HFFc6 (cell line): ENCODE measurements at regions not wholly inside any gene's neighbourhood (a gene's known extent, or its start where the extent isn't known, plus 50 kb on each side); places are given as distances from the start of the nearest gene placed in this dataset.
"Not testable (repeated sequence)": the region's sequence is repeated elsewhere in the genome, so short reads cannot be mapped to it uniquely, and the experiment has no call there.

Experiments
- DNase-seq: peaks from one replicate; pipeline ENCODE4 v3.0.0-alpha.2; 2018
- H3K27ac Mint-ChIP-seq: 2 replicates; pipeline ENCODE4 v1.8.0; 2020; ENCODE audit warnings: mild to moderate bottlenecking, mixed read lengths
- H3K27me3 Mint-ChIP-seq: 2 replicates; pipeline ENCODE4 v1.8.0; 2021; ENCODE audit warnings: mild to moderate bottlenecking, moderate library complexity, mixed read lengths; ENCODE audit not compliant: insufficient read depth
- H3K36me3 Mint-ChIP-seq: 2 replicates; pipeline ENCODE4 v1.8.0; 2021; ENCODE audit warnings: low read depth, mixed read lengths
- H3K4me1 Mint-ChIP-seq: 2 replicates; pipeline ENCODE4 v1.8.0; 2020; ENCODE audit warnings: low read depth, mixed read lengths
- H3K4me3 Mint-ChIP-seq: 2 replicates; pipeline ENCODE4 v1.8.0; 2020; ENCODE audit warnings: mild to moderate bottlenecking, moderate library complexity, mixed read lengths
- H3K9me3 Mint-ChIP-seq: 2 replicates; pipeline ENCODE4 v1.8.0; 2020; ENCODE audit warnings: mild to moderate bottlenecking, mixed read lengths

- H3K4me3 Mint-ChIP-seq, H3K9me3 Mint-ChIP-seq, DNase-seq, H3K27ac Mint-ChIP-seq, H3K36me3 Mint-ChIP-seq, H3K4me1 Mint-ChIP-seq: not testable (repeated sequence)
- H3K27me3 Mint-ChIP-seq: peaks cover 11% of the 10 kb centered on the region
Measured at GRCh38 chr9:62843706-62844290, 1654.0 kb downstream of the SPATA31A7 start.

- DNase-seq, H3K4me1 Mint-ChIP-seq, H3K36me3 Mint-ChIP-seq, H3K27ac Mint-ChIP-seq, H3K9me3 Mint-ChIP-seq, H3K4me3 Mint-ChIP-seq: not testable (repeated sequence)
- H3K27me3 Mint-ChIP-seq: peaks cover 11% of the 10 kb centered on the region
Measured at GRCh38 chr9:62844681-62845185, 1654.9 kb downstream of the SPATA31A7 start.

GRCh38 chr9:62848258-62848657 is 1658.4 kb downstream of the SPATA31A7 start:
- H3K4me1 Mint-ChIP-seq, H3K4me3 Mint-ChIP-seq, H3K27me3 Mint-ChIP-seq, DNase-seq, H3K27ac Mint-ChIP-seq, H3K9me3 Mint-ChIP-seq, H3K36me3 Mint-ChIP-seq: not testable (repeated sequence)

- H3K4me1 Mint-ChIP-seq, H3K27me3 Mint-ChIP-seq, H3K27ac Mint-ChIP-seq, H3K9me3 Mint-ChIP-seq, H3K4me3 Mint-ChIP-seq, DNase-seq, H3K36me3 Mint-ChIP-seq: not testable (repeated sequence)
Measured at GRCh38 chr9:62849991-62850390, 1660.2 kb downstream of the SPATA31A7 start.

GRCh38 chr9:62857280-62857679 is 1667.4 kb downstream of the SPATA31A7 start:
- H3K36me3 Mint-ChIP-seq, H3K9me3 Mint-ChIP-seq, H3K27ac Mint-ChIP-seq, H3K27me3 Mint-ChIP-seq, DNase-seq, H3K4me3 Mint-ChIP-seq, H3K4me1 Mint-ChIP-seq: not testable (repeated sequence)

GRCh38 chr9:62858240-62858639 is 1668.4 kb downstream of the SPATA31A7 start:
- not testable (repeated sequence) for H3K36me3 Mint-ChIP-seq, H3K4me1 Mint-ChIP-seq, H3K4me3 Mint-ChIP-seq, H3K9me3 Mint-ChIP-seq, H3K27ac Mint-ChIP-seq, H3K27me3 Mint-ChIP-seq, DNase-seq

GRCh38 chr9:62860939-62861860 is 1671.4 kb downstream of the SPATA31A7 start:
- peaks cover 18% of the 10 kb centered on the region for H3K27me3 Mint-ChIP-seq
- H3K27ac Mint-ChIP-seq: not testable (repeated sequence)

GRCh38 chr9:62862180-62862579 is 1672.3 kb downstream of the SPATA31A7 start:
- not testable (repeated sequence) for H3K36me3 Mint-ChIP-seq, DNase-seq, H3K4me3 Mint-ChIP-seq, H3K27ac Mint-ChIP-seq, H3K4me1 Mint-ChIP-seq, H3K9me3 Mint-ChIP-seq
- peaks cover 22% of the 10 kb centered on the region for H3K27me3 Mint-ChIP-seq

More at GRCh38 chr9:62860939-62861860, 1671.4 kb downstream of the SPATA31A7 start:
- H3K36me3 Mint-ChIP-seq, H3K9me3 Mint-ChIP-seq, H3K4me1 Mint-ChIP-seq, H3K4me3 Mint-ChIP-seq, DNase-seq: not testable (repeated sequence)

- not testable (repeated sequence) for H3K4me3 Mint-ChIP-seq, H3K4me1 Mint-ChIP-seq, H3K9me3 Mint-ChIP-seq, H3K27ac Mint-ChIP-seq, DNase-seq, H3K36me3 Mint-ChIP-seq
- peaks cover 23% of the 10 kb centered on the region for H3K27me3 Mint-ChIP-seq
Measured at GRCh38 chr9:62863319-62863718, 1673.5 kb downstream of the SPATA31A7 start.

GRCh38 chr9:62863867-62864266 is 1674.0 kb downstream of the SPATA31A7 start:
- H3K27ac Mint-ChIP-seq, H3K4me3 Mint-ChIP-seq, H3K4me1 Mint-ChIP-seq, H3K9me3 Mint-ChIP-seq, DNase-seq, H3K36me3 Mint-ChIP-seq: not testable (repeated sequence)
- H3K27me3 Mint-ChIP-seq: peaks cover 27% of the 10 kb centered on the region

GRCh38 chr9:62864481-62865469 is 1674.9 kb downstream of the SPATA31A7 start:
- Mint-ChIP-seq H3K4me3 (peak overlapping the region; percentile 38), H3K27me3 (peaks cover 27% of the 10 kb centered on the region)
- not testable (repeated sequence) for H3K36me3 Mint-ChIP-seq, H3K27ac Mint-ChIP-seq, H3K4me1 Mint-ChIP-seq, DNase-seq, H3K9me3 Mint-ChIP-seq

GRCh38 chr9:62869061-62869460 is 1679.2 kb downstream of the SPATA31A7 start:
- H3K27me3 Mint-ChIP-seq: peaks cover 25% of the 10 kb centered on the region
- not testable (repeated sequence) for H3K9me3 Mint-ChIP-seq, H3K36me3 Mint-ChIP-seq, DNase-seq, H3K4me1 Mint-ChIP-seq, H3K27ac Mint-ChIP-seq, H3K4me3 Mint-ChIP-seq

GRCh38 chr9:62871765-62872164 is 1681.9 kb downstream of the SPATA31A7 start:
- not testable (repeated sequence) for H3K4me3 Mint-ChIP-seq, H3K36me3 Mint-ChIP-seq, H3K27ac Mint-ChIP-seq, H3K4me1 Mint-ChIP-seq, H3K9me3 Mint-ChIP-seq, DNase-seq
- H3K27me3 Mint-ChIP-seq: peaks cover 13% of the 10 kb centered on the region; the same call in 1 of the 2 replicates
